ENCODE measurements at regions not wholly inside any gene's neighbourhood (a gene's known extent, or its start where the extent isn't known, plus 50 kb on each side); places are given as distances from the start of the nearest gene placed in this dataset.

- TF ChIP-seq CTCF (conservative IDR thresholded peaks at IDR 0.05; ENCODE audit: low read depth, low read length) (no peak), EZH2 (IDR thresholded peaks at IDR 0.05; ENCODE audit: low read length, unreplicated experiment) (no peak), EZH2phosphoT487 (IDR thresholded peaks at IDR 0.05; ENCODE audit: borderline replicate concordance, low read length) (no peak)
Observed at GRCh38 chr13:80516818-80517348, 176.0 kb upstream of the SPRY2 start.
